KG1 (cell line): ENCODE measurements at regions not wholly inside any gene's neighbourhood (a gene's known extent, or its start where the extent isn't known, plus 50 kb on each side); places are given as distances from the start of the nearest gene placed in this dataset.
"Not testable (repeated sequence)": the region's sequence is repeated elsewhere in the genome, so short reads cannot be mapped to it uniquely, and the experiment has no call there.

ENCODE experiments used
- DNase-seq: peaks from one replicate; lab custom pipeline; 2025; lab: John Stamatoyannopoulos, UW

GRCh38 chr3:184477940-184478339, 83.6 kb upstream of the EPHB3 start:
- no peak for DNase-seq

GRCh38 chr3:184479426-184480126, 82.0 kb upstream of the EPHB3 start:
- DNase-seq, result no peak

GRCh38 chr3:184480831-184481230, 80.8 kb upstream of the EPHB3 start:
- DNase-seq, result no peak

GRCh38 chr3:184481984-184482671, 79.5 kb upstream of the EPHB3 start:
- no peak for DNase-seq

GRCh38 chr3:184485241-184485640, 76.3 kb upstream of the EPHB3 start:
- DNase-seq, result no peak

GRCh38 chr3:184485906-184486305, 75.7 kb upstream of the EPHB3 start:
- DNase-seq, result no peak

- no peak for DNase-seq
Observed at GRCh38 chr3:184486614-184487013, 75.0 kb upstream of the EPHB3 start.

- DNase-seq, result no peak
Observed at GRCh38 chr3:184488577-184488976, 73.0 kb upstream of the EPHB3 start.

GRCh38 chr3:184489268-184489841, 72.2 kb upstream of the EPHB3 start:
- DNase-seq, result no peak

- no peak for DNase-seq
Observed at GRCh38 chr3:184491011-184491576, 70.5 kb upstream of the EPHB3 start.

- DNase-seq, result peak; percentile 38
Observed at GRCh38 chr3:184491867-184492615, 69.5 kb upstream of the EPHB3 start.

GRCh38 chr3:184496933-184497332, 64.7 kb upstream of the EPHB3 start:
- DNase-seq, result no peak

- no peak for DNase-seq
Observed at GRCh38 chr3:184497804-184498203, 63.8 kb upstream of the EPHB3 start.

GRCh38 chr3:184498986-184499606, 62.5 kb upstream of the EPHB3 start:
- DNase-seq, result no peak

GRCh38 chr3:184500344-184500923, 61.2 kb upstream of the EPHB3 start:
- DNase-seq, result no peak

GRCh38 chr3:184502123-184502667, 59.4 kb upstream of the EPHB3 start:
- no peak for DNase-seq

GRCh38 chr3:184502841-184503240, 58.7 kb upstream of the EPHB3 start:
- DNase-seq, result not testable (repeated sequence)

GRCh38 chr3:184503647-184504046, 57.9 kb upstream of the EPHB3 start:
- DNase-seq, result no peak

- DNase-seq, result no peak
Observed at GRCh38 chr3:184505076-184505878, 56.3 kb upstream of the EPHB3 start.

GRCh38 chr3:184506561-184506991, 55.0 kb upstream of the EPHB3 start:
- no peak for DNase-seq
